WERI-Rb-1 (cell line): ENCODE measurements at regions not wholly inside any gene's neighbourhood (a gene's known extent, or its start where the extent isn't known, plus 50 kb on each side); places are given as distances from the start of the nearest gene placed in this dataset.

Experiments used
- DNase-seq: peaks from one replicate; pipeline ENCODE4 v3.0.0-alpha.2; 2020
- H3K27ac ChIP-seq: fragments of 250-450 bp; sonication (Bioruptor Pico); 2 replicates; pipeline ENCODE4 v1.5.1; 2020; ENCODE audit warnings: mild to moderate bottlenecking, moderate library complexity
- H3K27me3 ChIP-seq: fragments of 250-450 bp; sonication (Bioruptor Pico); 2 replicates; pipeline ENCODE4 v1.5.1; 2021; ENCODE audit warnings: mild to moderate bottlenecking, low read depth, moderate library complexity; ENCODE audit not compliant: insufficient read depth, severe bottlenecking
- H3K36me3 ChIP-seq: fragments of 250-450 bp; sonication (Bioruptor Pico); 2 replicates; pipeline ENCODE4 v1.5.1; 2020; ENCODE audit warnings: mild to moderate bottlenecking, moderate library complexity
- H3K4me3 ChIP-seq: 2 replicates; pipeline ENCODE4 v1.5.1; 2011; ENCODE audit warnings: low read depth, mild to moderate bottlenecking, control low read depth, low read length
- H3K9me3 ChIP-seq: fragments of 250-450 bp; sonication (Bioruptor Pico); 2 replicates; pipeline ENCODE4 v1.5.1; 2021; ENCODE audit warnings: mild to moderate bottlenecking, moderate library complexity; ENCODE audit not compliant: severe bottlenecking
- TF ChIP-seq, protein P1 (sequence below): IDR thresholded peaks from 2 replicates; pipeline ENCODE4 v1.5.1; 2011; ENCODE audit warnings: low read depth, mild to moderate bottlenecking, control low read depth, inconsistent platforms, low read length

DNA sequence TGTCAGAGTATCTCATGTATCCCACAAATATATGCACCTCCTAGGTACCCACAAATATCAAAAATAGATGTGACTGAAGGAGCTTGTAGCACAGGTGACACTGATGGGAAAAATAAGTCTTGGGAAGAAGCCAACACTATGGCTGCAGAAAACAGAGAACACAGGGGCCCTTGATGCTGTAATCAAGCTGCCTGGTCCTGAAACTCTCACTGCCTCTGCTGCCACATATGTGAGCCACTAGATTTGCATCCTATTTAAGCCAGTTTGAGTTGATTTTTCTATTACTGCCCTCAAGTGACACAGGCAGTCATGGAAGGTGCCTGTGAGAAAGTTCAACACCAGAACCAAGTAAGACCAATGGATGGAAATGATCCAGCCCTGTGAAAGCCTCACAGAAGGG, 720.8 kb downstream of the UQCRFS1 start:
- Histone ChIP-seq H3K4me3 (no peak overlapping the region), H3K27me3 (peaks cover 8% of the 10 kb centered on the region), H3K36me3 (no peaks in the 10 kb centered on the region), H3K9me3 (no peaks in the 10 kb centered on the region), H3K27ac (no peak overlapping the region)
- TF ChIP-seq, protein P1, sequence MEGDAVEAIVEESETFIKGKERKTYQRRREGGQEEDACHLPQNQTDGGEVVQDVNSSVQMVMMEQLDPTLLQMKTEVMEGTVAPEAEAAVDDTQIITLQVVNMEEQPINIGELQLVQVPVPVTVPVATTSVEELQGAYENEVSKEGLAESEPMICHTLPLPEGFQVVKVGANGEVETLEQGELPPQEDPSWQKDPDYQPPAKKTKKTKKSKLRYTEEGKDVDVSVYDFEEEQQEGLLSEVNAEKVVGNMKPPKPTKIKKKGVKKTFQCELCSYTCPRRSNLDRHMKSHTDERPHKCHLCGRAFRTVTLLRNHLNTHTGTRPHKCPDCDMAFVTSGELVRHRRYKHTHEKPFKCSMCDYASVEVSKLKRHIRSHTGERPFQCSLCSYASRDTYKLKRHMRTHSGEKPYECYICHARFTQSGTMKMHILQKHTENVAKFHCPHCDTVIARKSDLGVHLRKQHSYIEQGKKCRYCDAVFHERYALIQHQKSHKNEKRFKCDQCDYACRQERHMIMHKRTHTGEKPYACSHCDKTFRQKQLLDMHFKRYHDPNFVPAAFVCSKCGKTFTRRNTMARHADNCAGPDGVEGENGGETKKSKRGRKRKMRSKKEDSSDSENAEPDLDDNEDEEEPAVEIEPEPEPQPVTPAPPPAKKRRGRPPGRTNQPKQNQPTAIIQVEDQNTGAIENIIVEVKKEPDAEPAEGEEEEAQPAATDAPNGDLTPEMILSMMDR = no peak
- DNase-seq = no peak

DNA sequence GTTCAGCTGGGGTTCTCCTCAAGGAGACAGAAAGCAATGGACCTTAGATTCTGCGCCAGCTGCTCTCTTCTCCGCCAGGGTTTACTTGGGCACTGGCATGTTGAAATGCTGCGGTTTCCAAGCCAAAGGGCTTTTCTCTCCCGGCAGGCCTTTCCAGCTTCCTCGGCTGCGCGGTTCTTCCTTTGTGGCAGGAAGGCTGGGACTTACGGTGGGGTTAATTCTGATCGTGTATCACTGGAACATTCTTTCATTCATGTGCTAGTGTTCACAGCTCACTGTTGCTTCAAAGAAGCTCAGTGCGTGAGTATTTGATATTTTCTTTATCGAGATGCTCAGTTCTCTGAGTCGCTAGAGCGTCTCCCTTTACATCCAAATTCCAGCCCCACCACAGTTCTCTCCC, 723.2 kb downstream of the UQCRFS1 start:
- no peak overlapping the region for H3K4me3 ChIP-seq
- H3K27me3 ChIP-seq = peaks cover 4% of the 10 kb centered on the region
- H3K9me3 ChIP-seq = no peaks in the 10 kb centered on the region
- H3K27ac ChIP-seq = no peak overlapping the region
- H3K36me3 ChIP-seq = no peaks in the 10 kb centered on the region
- no peak for DNase-seq
- TF ChIP-seq, protein P1 = no peak

DNA sequence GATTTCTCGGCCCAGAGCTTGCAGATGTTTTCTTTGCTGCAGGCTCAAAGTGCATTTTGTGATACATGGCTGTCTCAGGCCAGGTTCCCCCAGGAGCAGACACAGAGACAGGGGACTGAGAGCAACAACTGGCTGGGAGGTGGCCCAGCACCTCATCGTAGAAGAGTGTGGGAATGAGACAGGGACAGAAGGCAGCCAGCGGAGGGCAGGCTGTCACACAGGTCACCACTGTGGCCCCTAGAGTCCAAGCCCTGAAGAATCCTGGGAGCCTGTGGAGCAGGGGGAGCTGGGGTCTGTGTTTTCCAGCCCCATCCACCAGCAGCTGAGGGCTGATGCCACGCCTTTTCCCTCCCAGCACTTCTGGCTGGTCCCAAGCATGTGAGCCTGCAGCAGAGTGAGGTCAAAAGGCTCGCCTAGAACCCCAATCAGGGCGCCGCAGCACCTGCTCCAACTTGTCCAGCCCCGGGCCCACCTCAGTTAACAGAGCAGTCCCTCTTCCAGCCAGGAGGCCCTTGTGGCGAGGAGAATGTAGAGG, 723.8 kb downstream of the UQCRFS1 start:
- no peak overlapping the region for H3K27ac ChIP-seq
- H3K27me3 ChIP-seq = peaks cover 4% of the 10 kb centered on the region

GRCh38 chr19:28487999-28488398, 725.0 kb downstream of the UQCRFS1 start:
- no peak overlapping the region for H3K27ac ChIP-seq
- H3K4me3 ChIP-seq = no peak overlapping the region
- no peaks in the 10 kb centered on the region for H3K9me3 ChIP-seq
- DNase-seq = peak; percentile 35
- TF ChIP-seq, protein P1 = no peak
- no peaks in the 10 kb centered on the region for H3K36me3 ChIP-seq
- peaks cover 4% of the 10 kb centered on the region for H3K27me3 ChIP-seq

More for the DNA sequence above, 723.8 kb downstream of the UQCRFS1 start:
- H3K9me3 ChIP-seq = no peaks in the 10 kb centered on the region
- no peak overlapping the region for H3K4me3 ChIP-seq
- no peaks in the 10 kb centered on the region for H3K36me3 ChIP-seq
- no peak for DNase-seq
- TF ChIP-seq, protein P1 = no peak

- no peak overlapping the region for H3K27ac ChIP-seq
- H3K27me3 ChIP-seq = no peaks in the 10 kb centered on the region
- no peaks in the 10 kb centered on the region for H3K9me3 ChIP-seq
- no peak for DNase-seq
- no peaks in the 10 kb centered on the region for H3K36me3 ChIP-seq
- no peak overlapping the region for H3K4me3 ChIP-seq
- TF ChIP-seq, protein P1 = no peak
Observed at GRCh38 chr19:28486926-28487325, 726.0 kb downstream of the UQCRFS1 start.

DNA sequence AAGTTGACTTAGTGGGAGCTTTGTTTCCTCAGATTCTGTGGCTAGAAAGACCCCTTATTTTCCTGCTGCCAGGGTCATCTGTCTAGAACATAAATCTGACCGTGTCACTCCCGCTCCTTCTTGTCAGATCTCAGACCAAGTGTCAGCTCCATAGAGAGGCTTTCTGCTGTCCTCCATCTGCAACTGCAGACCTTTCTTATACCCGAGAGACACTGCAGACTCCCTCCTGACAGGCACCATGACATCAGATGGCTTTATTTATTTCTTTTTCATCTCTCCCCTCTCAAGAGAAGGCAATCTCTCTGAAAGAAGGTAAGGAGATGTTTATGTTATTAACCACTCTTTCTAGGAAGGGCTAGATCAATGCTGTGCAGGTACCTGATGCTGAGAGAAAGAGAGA, 726.5 kb downstream of the UQCRFS1 start:
- Histone ChIP-seq H3K4me3 (no peak overlapping the region), H3K27ac (no peak overlapping the region), H3K27me3 (no peaks in the 10 kb centered on the region), H3K9me3 (no peaks in the 10 kb centered on the region), H3K36me3 (no peaks in the 10 kb centered on the region)
- no peak for DNase-seq
- TF ChIP-seq, protein P1 = no peak
